ENCODE measurements at regions not wholly inside any gene's neighbourhood (a gene's known extent, or its start where the extent isn't known, plus 50 kb on each side); places are given as distances from the start of the nearest gene placed in this dataset.
"Not testable (repeated sequence)": the region's sequence is repeated elsewhere in the genome, so short reads cannot be mapped to it uniquely, and the experiment has no call there.

GRCh38 chr1:89436856-89437255 lies 73.0 kb downstream of the GBP6 start:
- DNase-seq (ENCODE audit: low spot score) = no peak

- not testable (repeated sequence) for DNase-seq (ENCODE audit: low spot score)
Observed at GRCh38 chr1:89438301-89438700, 74.4 kb downstream of the GBP6 start.

GRCh38 chr1:89440911-89441310 lies 77.1 kb downstream of the GBP6 start:
- DNase-seq (ENCODE audit: low spot score) = no peak

- DNase-seq (ENCODE audit: low spot score) = no peak
Observed at GRCh38 chr1:89444791-89445190, 79.8 kb upstream of the LRRC8B start.

GRCh38 chr1:89451011-89451410 lies 73.6 kb upstream of the LRRC8B start:
- no peak for DNase-seq (ENCODE audit: low spot score)

GRCh38 chr1:89453123-89453972 lies 71.3 kb upstream of the LRRC8B start:
- DNase-seq (ENCODE audit: low spot score) = no peak

GRCh38 chr1:89454845-89455521 lies 69.6 kb upstream of the LRRC8B start:
- DNase-seq (ENCODE audit: low spot score) = peak; percentile 75

GRCh38 chr1:89457046-89457445 lies 67.6 kb upstream of the LRRC8B start:
- no peak for DNase-seq (ENCODE audit: low spot score)

- no peak for DNase-seq (ENCODE audit: low spot score)
Observed at GRCh38 chr1:89459081-89459480, 65.5 kb upstream of the LRRC8B start.

GRCh38 chr1:89460325-89460724 lies 64.3 kb upstream of the LRRC8B start:
- peak; percentile 6 for DNase-seq (ENCODE audit: low spot score)

GRCh38 chr1:89462250-89462649 lies 62.4 kb upstream of the LRRC8B start:
- no peak for DNase-seq (ENCODE audit: low spot score)

GRCh38 chr1:89464008-89464407 lies 60.6 kb upstream of the LRRC8B start:
- no peak for DNase-seq (ENCODE audit: low spot score)

GRCh38 chr1:89465201-89465600 lies 59.4 kb upstream of the LRRC8B start:
- DNase-seq (ENCODE audit: low spot score) = no peak

GRCh38 chr1:89466307-89466930 lies 58.2 kb upstream of the LRRC8B start:
- peak; percentile 42 for DNase-seq (ENCODE audit: low spot score)

- no peak for DNase-seq (ENCODE audit: low spot score)
Observed at GRCh38 chr1:89472253-89472652, 52.4 kb upstream of the LRRC8B start.

- DNase-seq (ENCODE audit: low spot score) = no peak
Observed at GRCh38 chr1:89472886-89473417, 51.7 kb upstream of the LRRC8B start.
